DMS153 treated with DMSO at 0.1 percent for 48 hours (cell line): ENCODE measurements at regions not wholly inside any gene's neighbourhood (a gene's known extent, or its start where the extent isn't known, plus 50 kb on each side); places are given as distances from the start of the nearest gene placed in this dataset.

Experiments used
- DNase-seq: peaks from one replicate; lab custom pipeline; 2025; ENCODE audit not compliant: unreplicated experiment; lab: John Stamatoyannopoulos, UW

DNA sequence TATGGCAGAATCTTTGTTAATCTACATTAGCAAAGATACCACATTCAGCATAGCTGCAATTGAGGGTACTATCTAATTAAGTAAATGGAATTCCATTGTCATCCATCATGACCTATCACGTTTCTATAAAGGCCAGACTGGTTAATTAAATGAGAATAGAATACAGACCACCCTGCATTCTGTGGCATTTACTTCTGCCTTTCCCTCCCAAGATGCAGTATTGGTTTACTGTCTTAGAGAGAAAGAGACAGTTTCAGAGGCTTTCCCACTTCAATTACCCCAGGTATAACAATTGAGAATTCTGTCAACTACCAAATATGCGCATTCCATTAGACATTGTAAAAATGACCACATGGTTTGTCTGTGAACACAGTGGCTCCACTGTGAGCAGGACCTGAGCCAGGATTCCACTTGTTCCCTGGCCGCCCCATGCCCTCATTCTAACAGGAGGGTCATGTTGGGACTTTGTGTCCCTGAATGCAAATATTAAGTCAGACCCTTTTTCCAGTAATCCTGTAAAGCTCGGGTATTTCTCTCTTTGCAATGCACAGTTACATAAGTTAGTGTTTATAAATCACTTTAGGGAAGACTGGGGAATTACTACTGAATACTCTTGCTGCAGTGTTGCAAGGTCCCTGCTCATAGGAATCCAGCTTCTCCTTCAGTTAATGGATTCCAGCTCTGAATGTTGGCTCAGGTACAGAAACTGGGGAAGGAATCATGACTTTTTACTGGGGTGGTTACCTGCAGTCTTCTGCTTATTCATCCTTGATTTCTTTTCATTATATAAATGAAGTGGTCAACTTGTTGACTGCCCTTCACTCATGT lies 261.0 kb downstream of the PDGFC start:
- DNase-seq = no peak

DNA sequence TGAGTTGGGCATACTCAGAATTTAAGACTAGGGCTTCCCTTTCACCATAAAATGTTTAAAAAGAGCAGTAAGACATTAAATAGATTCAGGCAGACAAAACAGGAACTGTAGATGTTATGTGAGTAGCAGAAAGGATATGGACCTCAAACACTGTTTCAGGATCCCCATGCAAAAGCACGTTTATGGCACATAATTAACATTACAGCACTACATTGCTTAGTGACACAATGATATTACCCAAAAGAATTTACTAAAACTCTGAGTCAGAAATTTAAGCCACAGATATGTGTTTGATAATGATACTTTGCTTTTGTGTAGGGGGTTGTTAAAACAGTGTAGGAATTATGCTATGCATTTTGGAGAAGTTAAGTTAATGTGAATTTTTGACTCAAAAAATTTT lies 266.3 kb downstream of the PDGFC start:
- DNase-seq = no peak

DNA sequence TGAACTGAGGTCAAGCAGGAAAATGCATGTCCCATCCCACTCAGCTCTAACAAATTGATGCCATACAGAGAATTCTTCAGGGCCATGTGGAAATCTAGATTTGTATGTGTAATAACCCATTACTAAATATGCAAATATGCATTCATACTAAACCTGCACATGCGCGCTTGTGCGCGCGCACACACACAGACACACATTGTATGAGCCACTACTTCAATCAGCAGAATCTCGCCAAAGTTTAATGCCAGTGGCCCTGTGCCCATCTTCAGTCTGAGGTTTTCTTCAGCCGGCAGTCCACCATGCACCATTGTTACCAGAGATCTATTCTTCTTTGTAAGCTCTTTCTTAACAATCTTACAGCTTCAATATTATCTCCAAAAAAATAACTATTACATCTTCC lies 276.4 kb downstream of the PDGFC start:
- DNase-seq = no peak

DNA sequence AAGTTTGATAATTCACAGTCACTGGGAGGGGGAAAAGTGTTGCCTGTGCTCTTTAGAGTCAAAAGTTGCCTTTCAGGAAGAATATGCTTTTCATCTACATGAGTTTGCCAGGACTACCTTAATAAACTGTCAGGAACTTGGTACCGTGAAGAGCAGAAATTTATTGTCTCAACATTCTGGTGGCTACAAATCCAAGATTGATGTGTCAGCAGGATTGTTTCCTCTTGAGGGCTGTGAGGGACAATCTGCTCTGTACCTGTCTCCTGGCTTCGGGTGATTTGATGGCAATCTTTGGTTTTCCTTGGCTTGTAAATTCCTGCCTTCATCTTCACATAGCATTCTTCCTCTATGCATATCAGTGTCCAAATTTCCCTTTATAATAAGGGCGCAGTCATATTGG lies 277.2 kb downstream of the PDGFC start:
- no peak for DNase-seq

DNA sequence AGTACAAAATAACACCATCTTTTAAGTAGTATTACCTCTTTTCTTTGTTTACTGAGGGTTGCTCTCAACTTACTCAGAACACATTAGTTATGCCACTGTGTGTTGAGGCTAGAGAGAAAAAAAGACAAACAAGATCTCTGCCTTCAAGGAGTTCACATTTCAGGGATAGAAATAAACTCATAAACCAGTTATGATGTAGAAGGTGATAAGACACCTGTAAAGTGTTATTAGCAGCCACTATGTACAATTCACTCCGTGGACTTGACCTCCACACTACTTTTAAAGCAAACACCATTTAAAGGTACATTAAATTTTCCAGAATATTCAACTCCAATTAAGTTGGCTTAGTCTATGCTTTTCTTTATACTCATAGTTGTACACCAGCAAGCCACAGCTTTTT lies 278.0 kb downstream of the PDGFC start:
- DNase-seq = no peak

DNA sequence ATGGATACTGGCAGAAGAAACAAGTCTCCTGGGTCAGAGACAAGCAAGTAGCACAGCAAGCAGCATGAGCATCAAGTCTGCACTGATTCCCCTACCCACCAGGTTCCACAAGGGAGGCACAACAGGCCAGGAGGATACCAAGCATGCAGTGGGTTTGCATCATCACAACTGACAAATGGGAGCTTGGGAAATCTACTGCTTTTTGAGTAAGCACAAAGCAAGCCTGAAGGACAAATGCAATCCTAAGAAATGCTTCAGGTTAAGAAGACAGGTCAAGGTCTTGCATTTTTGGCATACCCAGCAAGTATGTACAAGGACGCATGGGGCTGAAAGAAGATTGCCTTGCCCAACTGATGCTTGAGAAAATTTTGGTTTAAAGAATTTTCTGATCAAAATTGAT lies 279.6 kb downstream of the PDGFC start:
- no peak for DNase-seq

DNA sequence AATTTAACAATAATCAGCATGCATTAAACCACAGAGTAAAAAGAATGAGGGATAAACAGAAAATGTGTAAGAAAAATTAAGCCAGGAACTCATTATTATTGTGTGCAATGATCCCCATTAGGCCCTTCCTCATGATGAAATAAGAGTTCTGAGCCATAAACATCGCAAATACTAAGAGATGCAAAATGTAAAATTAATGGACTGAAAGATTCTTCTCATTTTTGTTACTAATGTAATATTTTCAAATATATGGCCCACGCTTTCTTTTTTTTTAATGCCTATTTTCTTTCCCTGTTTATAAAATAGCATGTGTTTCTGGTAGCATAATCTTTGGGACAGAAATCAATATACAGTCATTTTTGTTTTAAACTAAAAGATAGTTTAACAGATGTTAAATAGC lies 281.0 kb downstream of the PDGFC start:
- DNase-seq = no peak

DNA sequence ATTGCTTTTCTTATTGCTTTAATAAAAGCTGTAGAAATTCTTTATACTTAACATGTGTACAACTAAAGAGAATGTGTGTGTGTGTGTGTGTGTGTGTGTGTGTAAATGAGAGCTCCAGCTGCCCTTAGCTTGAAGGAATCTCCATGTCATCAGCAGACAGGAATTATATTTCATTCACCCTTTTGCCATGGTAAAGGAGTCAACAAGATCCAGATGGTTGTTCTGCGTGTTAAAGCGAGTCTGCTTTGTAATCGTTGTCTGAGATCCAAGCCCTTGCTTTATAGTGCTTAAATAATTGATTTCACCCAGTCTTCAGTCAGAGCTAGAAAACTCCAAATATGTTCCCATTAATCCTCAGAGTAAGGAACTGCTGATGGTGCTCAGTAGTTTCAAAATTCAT lies 285.5 kb downstream of the PDGFC start:
- no peak for DNase-seq

DNA sequence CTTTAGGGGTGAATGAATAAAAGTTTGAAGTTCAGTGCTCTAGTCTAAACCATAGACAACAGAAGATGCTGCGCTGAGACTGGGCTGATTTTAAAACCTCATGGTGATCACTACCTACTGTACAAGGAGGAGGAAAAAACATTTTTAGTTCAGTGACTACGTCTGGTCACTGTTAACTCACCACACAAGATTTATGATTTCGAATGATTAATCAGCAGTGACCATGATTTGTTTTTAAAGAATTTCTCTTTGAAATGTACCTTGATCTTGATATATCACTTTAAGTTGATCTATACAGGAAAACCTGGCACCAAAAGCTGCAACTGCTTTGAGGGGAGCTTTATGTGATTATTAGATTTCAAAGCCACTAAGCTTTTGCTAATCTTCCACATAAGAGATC lies 286.3 kb downstream of the PDGFC start:
- no peak for DNase-seq

DNA sequence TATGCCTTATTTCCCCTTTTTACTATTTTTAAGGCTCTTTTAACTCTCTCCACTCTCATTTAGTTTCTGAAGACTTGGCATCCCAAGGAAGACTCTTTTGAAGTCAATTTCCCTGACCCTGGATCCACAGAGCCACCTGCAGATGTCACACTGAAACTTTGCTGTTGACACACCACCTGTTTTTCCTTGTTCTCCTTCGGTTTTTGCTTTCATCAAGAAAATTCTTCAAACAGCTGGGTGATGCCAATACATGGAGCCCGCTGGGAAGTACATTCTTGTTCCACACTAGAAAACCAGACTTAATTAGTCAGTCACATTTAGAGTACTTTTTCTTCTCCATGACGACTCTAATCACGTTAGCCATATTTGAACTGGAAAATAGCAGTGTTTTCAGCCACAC lies 293.9 kb downstream of the PDGFC start:
- DNase-seq = no peak

DNA sequence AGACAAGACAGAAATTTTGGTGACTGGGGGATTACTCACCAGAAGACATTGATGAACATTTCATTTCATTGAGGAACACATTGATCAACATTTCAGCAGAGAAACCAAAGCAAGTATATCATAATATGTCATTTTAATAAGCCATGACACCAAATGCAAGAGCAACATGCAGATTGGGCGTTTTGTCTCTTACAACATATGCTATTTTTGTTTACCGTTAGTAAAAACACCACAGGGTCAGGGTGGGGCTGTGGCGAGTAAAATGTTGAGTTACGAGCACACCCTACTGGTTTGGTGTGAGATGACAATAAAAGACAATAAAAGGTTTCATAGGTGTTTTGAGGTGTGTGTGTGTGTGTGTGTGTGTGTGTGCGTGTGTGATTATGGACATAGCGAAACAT lies 294.5 kb downstream of the PDGFC start:
- no peak for DNase-seq

DNA sequence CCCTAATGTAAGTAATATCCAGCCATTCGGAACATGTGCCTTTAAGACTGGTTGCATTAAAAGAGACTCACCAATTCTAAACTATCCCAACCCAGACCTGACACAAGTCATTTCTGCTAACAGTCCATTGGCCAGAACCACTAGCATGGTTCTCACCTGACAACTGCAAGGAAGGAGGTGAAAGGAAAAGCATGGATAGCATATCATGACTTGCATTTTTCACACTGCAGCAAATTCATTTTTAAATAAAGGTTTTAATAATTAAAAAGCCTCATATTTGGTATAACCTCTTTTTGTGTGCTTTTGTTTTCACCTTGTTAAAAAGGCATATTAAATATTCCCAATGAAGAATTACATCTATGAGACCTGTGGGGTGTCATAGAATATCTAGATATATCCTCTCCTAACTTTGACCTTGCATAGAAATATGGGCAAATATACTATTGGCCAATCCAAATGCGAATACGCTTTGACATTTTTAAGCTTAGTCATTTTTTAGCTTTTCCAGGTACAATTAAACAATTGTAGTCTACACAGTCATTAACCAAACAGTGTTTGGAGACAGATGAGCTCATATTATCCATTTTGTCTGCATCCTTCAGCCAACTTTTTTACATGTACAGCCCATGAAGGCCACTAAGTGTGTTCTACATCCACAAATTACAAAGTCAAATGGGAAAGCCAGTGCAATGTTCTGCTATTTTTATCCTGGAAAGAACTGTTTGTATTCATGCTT lies 295.3 kb downstream of the PDGFC start:
- no peak for DNase-seq

DNA sequence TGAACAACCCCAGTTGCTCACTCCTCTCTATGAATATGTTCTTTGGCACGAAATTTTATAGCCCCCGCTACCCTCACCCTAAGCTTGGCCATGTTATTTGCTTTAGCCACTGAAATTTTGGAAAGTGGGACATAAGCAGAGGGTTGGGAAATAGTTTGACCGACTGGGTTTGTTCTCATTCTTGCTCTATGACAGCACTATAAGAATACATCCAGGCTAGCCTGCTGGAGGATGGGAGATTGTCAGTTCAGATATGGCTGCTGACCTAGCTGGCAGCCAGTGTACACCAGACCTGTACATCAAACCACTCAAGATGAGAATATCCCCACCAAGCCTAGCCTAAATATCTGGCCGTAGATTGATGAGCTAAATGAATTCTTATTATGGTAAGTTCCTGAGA lies 298.1 kb downstream of the PDGFC start:
- no peak for DNase-seq

DNA sequence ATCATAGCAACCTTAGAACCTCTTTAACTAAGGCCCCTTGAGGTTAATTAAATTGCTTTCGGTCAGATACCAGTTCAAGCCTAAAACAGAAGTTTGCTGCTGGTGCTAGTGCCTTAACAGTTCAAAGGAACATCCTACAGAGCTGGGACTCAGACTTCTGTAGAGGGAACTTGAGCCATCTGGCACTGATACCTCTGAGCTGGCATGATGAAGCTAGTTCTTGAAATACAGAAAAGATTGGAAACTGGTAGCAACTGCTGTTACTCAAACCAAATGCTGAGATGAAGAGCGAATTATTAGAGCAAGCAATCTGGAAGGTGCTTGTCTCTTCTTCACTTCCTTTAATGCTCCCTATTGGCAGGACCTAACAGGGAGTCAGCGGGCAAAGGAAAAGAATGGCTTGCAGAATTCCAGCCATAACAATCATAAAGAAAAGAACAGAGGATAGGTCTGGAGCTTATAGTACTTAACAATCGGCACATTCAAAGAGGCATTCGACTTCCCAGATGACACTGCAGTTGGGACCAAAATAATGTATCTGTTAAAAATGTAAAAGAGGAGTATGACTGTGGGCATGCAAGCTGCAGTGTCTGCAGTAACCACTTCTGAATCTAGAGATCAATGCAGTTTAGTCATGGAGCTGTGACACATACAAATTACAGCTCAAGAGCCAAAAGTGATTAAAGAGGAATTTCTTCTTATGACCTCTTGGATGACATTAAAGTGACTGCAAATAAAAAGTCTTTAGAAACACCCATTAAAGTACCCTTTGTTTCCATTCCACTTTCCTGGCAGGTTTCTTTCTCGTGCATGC lies 298.9 kb downstream of the PDGFC start:
- DNase-seq = no peak

DNA sequence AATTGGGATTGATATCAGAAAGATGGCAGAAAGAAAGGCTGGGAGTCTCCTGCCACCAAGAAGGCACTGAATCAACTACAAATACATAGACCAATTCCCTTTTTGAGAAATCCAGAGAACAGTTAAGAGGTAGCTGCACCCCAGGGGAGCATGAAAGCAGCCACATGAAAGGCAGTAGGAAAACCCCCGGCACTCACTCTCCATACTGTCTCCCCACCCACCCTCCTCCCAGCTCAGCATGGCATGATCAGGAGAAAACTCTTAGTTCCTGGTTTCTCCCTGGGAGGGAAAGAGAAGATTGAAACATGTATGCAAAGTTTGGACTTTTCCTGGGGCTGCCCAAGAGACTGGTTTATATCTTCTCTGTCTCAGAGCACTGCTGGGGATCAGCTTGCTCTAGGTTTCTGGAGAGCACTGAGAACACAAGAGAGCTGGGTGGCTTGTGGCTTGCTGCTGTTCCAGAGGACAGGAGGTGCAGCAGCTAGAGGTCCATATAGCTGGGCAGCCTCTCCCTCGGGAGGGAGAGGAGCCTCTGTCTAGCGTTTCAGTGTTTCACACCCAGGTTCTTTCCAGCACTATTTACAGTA lies 305.7 kb downstream of the PDGFC start:
- no peak for DNase-seq

DNA sequence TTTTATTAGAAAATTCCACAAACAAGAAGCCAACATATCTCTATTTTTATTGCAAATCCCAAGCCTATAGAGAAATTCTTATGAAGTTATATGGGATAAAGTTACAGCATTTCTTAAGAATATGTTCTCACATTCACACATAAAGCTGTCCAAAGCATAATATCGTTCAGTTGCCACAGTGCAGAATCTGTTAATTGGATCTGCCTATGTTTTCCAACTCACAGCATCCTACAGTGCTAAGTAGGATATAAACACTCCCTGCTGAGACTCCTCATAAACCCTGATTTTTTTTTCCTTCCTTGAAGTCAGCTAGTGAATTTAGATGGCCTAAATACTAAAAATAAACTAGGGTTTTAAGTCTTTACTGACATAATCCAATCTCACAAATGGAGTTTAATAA lies 307.9 kb downstream of the PDGFC start:
- no peak for DNase-seq

DNA sequence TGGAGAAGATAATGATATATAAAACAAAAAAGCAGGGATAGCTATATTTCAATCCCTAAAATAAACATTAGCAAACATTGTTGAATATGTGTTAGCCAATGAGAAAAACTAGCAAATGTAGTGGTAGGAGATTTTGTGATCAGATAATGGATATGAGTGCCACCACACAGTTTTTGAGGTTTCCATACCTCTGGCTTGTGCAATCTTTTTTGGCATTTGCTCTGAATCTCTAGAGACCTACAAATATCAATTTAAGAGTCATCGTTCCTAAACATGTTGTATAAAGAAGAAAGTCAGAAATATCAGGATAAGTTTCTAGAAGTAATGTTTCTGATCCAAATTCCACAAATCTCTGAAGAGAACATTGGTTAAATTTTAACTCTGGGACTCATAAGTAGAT lies 308.7 kb downstream of the PDGFC start:
- DNase-seq = no peak

DNA sequence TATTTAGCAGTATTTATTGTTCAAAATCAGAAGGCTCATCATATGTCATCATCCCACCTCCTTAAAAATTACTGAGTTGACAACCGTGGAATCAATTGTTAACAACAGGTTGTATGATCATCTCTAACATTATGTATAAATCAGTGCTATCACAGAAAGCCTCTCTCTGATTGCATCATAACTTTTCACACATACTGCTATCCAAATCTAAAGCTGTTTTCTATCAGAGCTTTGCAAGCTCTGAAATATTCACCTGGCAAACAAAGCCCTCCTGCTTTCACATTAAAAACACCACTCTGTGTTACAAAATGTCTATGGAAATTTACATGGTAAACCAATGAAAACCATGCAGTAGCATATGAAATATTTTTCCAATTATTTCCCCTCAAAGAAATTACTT lies 310.0 kb downstream of the PDGFC start:
- DNase-seq = no peak

DNA sequence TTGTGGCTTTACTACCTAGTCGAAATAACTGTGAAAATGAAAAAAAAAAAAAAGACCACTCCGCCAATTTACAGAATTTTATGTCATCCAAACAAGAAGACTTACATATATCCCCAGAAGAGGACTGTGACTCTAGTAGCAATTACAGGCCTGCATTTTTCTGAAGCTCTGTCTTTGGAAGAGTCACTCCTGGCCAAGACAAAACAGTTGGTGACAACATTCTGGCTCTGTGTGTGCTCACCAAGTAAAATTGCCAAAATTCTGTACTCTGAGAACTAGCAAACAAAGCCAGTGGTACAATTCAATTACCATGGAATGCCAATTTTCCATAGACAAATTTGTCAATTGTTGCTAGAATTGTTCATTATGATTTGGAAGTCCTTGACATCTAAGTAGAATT lies 311.1 kb downstream of the PDGFC start:
- DNase-seq = no peak

DNA sequence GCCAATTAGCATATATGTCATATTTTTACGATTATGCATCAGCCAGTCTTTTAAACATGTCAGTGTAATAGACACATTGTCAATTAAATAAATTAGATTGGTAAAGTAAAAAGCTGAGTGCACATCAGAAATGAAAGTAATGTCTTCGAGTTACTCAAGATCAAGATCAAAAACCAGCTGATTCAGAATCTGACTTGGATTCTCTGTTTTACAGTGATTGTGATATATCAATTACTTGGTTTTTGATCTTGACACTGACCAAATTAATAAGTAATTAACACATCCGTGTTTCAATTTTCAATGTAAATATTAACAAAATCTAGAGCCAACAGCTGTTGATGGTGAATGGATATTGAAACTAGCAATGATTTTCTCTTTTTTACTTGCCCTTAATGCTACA lies 311.6 kb downstream of the PDGFC start:
- no peak for DNase-seq

DNA sequence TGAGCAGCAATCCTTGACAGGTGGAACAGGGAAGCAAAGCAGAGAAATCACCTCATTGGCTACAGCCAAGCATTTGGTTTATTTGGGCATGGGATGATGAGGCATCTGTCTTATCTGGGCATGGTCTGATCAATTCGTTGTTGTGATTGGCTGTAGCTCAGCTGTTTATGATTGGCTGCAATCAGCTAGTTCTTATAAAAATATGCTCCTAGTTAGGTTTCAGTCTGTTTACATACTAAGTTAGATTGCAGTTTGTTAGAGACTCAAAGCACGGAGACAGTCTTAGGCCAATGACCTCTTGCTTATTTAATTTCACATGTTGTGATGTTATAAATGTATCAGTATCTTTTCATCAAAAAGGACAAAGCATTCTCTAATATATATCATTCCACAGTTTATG lies 312.0 kb downstream of the PDGFC start:
- DNase-seq = no peak

DNA sequence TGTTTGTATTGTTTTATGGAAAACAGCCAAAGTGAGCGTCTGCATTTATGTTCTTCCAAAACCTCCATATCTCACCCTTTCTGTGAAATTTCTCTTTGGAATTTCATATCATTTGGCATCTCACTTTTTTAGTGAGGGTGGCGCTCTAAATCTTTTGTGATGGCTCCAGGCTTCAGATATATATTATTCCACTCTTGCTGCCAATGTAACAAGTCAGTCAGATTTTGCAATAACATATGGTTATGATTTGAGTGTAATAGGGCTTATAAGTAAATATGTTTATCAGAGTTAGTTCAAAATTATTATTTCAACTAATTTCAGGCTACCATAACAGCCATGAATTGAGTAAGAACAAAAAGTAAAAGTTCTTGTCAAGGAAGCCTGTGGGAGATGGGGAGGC lies 314.7 kb downstream of the PDGFC start:
- no peak for DNase-seq
